ENCODE measurements at regions not wholly inside any gene's neighbourhood (a gene's known extent, or its start where the extent isn't known, plus 50 kb on each side); places are given as distances from the start of the nearest gene placed in this dataset.

GRCh38 chr1:57620605-57621004, 196.7 kb upstream of the DAB1 start:
- no peak for DNase-seq (ENCODE audit: low spot score)
- no peak for TF ChIP-seq CTCF (IDR thresholded peaks at IDR 0.05; ENCODE audit: extremely low read depth, missing control alignments)

GRCh38 chr1:57616921-57617320, 193.1 kb upstream of the DAB1 start:
- DNase-seq (ENCODE audit: low spot score) = no peak
- TF ChIP-seq CTCF (IDR thresholded peaks at IDR 0.05; ENCODE audit: extremely low read depth, missing control alignments) = no peak

GRCh38 chr1:57615956-57616355, 192.1 kb upstream of the DAB1 start:
- DNase-seq (ENCODE audit: low spot score) = no peak
- no peak for TF ChIP-seq CTCF (IDR thresholded peaks at IDR 0.05; ENCODE audit: extremely low read depth, missing control alignments)

- TF ChIP-seq CTCF (IDR thresholded peaks at IDR 0.05; ENCODE audit: extremely low read depth, missing control alignments) = no peak
- no peak for DNase-seq (ENCODE audit: low spot score)
These were observed 189.0 kb upstream of the DAB1 start for GRCh38 chr1:57612833-57613232.

GRCh38 chr1:57605933-57606332, 182.1 kb upstream of the DAB1 start:
- no peak for TF ChIP-seq CTCF (IDR thresholded peaks at IDR 0.05; ENCODE audit: extremely low read depth, missing control alignments)
- DNase-seq (ENCODE audit: low spot score) = no peak

- no peak for TF ChIP-seq CTCF (IDR thresholded peaks at IDR 0.05; ENCODE audit: extremely low read depth, missing control alignments)
- DNase-seq (ENCODE audit: low spot score) = no peak
These were observed 179.8 kb upstream of the DAB1 start for GRCh38 chr1:57603696-57604095.

- DNase-seq (ENCODE audit: low spot score) = no peak
- no peak for TF ChIP-seq CTCF (IDR thresholded peaks at IDR 0.05; ENCODE audit: extremely low read depth, missing control alignments)
These were observed 176.6 kb upstream of the DAB1 start for GRCh38 chr1:57600424-57600823.
